Lung (tissue), 11 donors: ENCODE measurements at regions not wholly inside any gene's neighbourhood (a gene's known extent, or its start where the extent isn't known, plus 50 kb on each side); places are given as distances from the start of the nearest gene placed in this dataset.

Experiments used
- ATAC-seq: fragments of 200-7000 bp; cut with Tn5 transposase; one replicate; pipeline ENCODE4 v1.9.1; 2020; ENCODE audit warnings: moderate number of reproducible peaks; ENCODE audit not compliant: insufficient read depth, low FRiP score
- DNase-seq, 3 donors: peaks; one replicate each; pipeline ENCODE4 v3.0.0-alpha.2; 2013 to 2017
- H3K27ac ChIP-seq, 2 donors: one replicate each; pipeline ENCODE4 v1.5.1; 2013; ENCODE audit warnings: mild to moderate bottlenecking in 2 of 2, moderate library complexity in 2 of 2, control low read depth in 1 of 2, inconsistent platforms in 1 of 2, low read depth in 1 of 2, low read length in 1 of 2
- H3K27me3 ChIP-seq, 3 donors: one replicate each; pipeline ENCODE4 v1.5.1; 2013; ENCODE audit warnings: low read length in 2 of 3; ENCODE audit not compliant: control insufficient read depth in 3 of 3, insufficient read depth in 3 of 3
- H3K36me3 ChIP-seq, 4 donors: one replicate each; pipeline ENCODE4 v1.5.1; 2013; ENCODE audit warnings: low read length in 4 of 4, mild to moderate bottlenecking in 1 of 4, moderate library complexity in 1 of 4; ENCODE audit not compliant: control insufficient read depth in 4 of 4, insufficient read depth in 4 of 4
- H3K4me1 ChIP-seq, 5 donors: one replicate each; pipeline ENCODE4 v1.5.1; 2013; ENCODE audit warnings: low read length in 5 of 5, mild to moderate bottlenecking in 2 of 5, moderate library complexity in 1 of 5; ENCODE audit not compliant: control insufficient read depth in 5 of 5, insufficient read depth in 5 of 5
- H3K4me3 ChIP-seq: one replicate; pipeline ENCODE4 v1.5.1; 2013; ENCODE audit warnings: mild to moderate bottlenecking, control low read depth, moderate library complexity
- H3K9ac ChIP-seq, 2 donors: one replicate each; pipeline ENCODE4 v1.5.1; 2013; ENCODE audit warnings: low read length in 2 of 2, control low read depth in 1 of 2; ENCODE audit not compliant: insufficient read depth in 1 of 2
- H3K9me3 ChIP-seq, 4 donors: one replicate each; pipeline ENCODE4 v1.5.1; 2013; ENCODE audit warnings: low read length in 3 of 4, mild to moderate bottlenecking in 1 of 4, moderate library complexity in 1 of 4; ENCODE audit not compliant: control insufficient read depth in 4 of 4, insufficient read depth in 3 of 4
- CTCF ChIP-seq: IDR thresholded peaks from 2 replicates; pipeline ENCODE4 v1.5.1; 2012; ENCODE audit warnings: mild to moderate bottlenecking; ENCODE audit errors: control extremely low read depth, extremely low read depth
- WGBS, 2 donors: extraction: QIAGEN DNeasy Blood & Tissue Kit; methylation state at CpG; one replicate each; pipeline ENCODE4 v1.1.7; 2013; 5-methylcytosine and 5-hydroxymethylcytosine counted together
- donor health status: control.
- donor health status: control.
- donor health status: Bipolar disorder and iron deficiency.
- donor health status: healthy.
- donor health status: DM: yes; HTN: yes; CAD: no.

GRCh38 chr16:65455761-65456160, 333.9 kb upstream of the CDH11 start:
- 89 to 93% methylated on average over 4 of the region's 4 CpGs for WGBS, 2 donors
- ATAC-seq (no peak), DNase-seq (no peak)
- no peak overlapping the region for H3K4me3 ChIP-seq
- no peaks in the 10 kb centered on the region for H3K36me3 ChIP-seq
- TF ChIP-seq CTCF, result no peak
- H3K9ac ChIP-seq, result no peak overlapping the region
- H3K9me3 ChIP-seq, result no peaks in the 10 kb centered on the region
- no peak overlapping the region for H3K27ac ChIP-seq
- H3K4me1 ChIP-seq, result no peaks in the 10 kb centered on the region
- H3K27me3 ChIP-seq, result no peaks in the 10 kb centered on the region

GRCh38 chr16:65453646-65454045, 331.8 kb upstream of the CDH11 start:
- Histone ChIP-seq H3K9ac (no peak overlapping the region), H3K27me3 (no peaks in the 10 kb centered on the region), H3K4me3 (no peak overlapping the region), H3K27ac (no peak overlapping the region), H3K9me3 (peaks cover 0 to 3% (median under 1%) of the 10 kb centered on the region in 4 donors), H3K36me3 (no peaks in the 10 kb centered on the region), H3K4me1 (no peaks in the 10 kb centered on the region)
- WGBS, 2 donors, result 81 to 90% methylated on average over 2 of the region's 2 CpGs
- no peak for TF ChIP-seq CTCF
- ATAC-seq, result no peak
- no peak for DNase-seq

- DNase-seq (no peak), ATAC-seq (no peak)
- Histone ChIP-seq H3K27ac (no peak overlapping the region), H3K9ac (no peak overlapping the region), H3K27me3 (no peaks in the 10 kb centered on the region), H3K36me3 (no peaks in the 10 kb centered on the region), H3K9me3 (peaks cover 0 to 9% (median 3%) of the 10 kb centered on the region in 4 donors), H3K4me1 (peaks cover 0 to 6% (median 0%) of the 10 kb centered on the region in 5 donors), H3K4me3 (no peak overlapping the region)
- 90 to 100% methylated on average over 1 of the region's 1 CpG for WGBS, 2 donors
- TF ChIP-seq CTCF, result no peak
Measured at GRCh38 chr16:65449526-65449925, 327.7 kb upstream of the CDH11 start.

- H3K4me3 ChIP-seq, result no peak overlapping the region
- TF ChIP-seq CTCF, result no peak
- H3K4me1 ChIP-seq, result peaks cover 0 to 6% (median 0%) of the 10 kb centered on the region in 5 donors
- no peaks in the 10 kb centered on the region for H3K36me3 ChIP-seq
- no peak overlapping the region for H3K27ac ChIP-seq
- H3K27me3 ChIP-seq, result no peaks in the 10 kb centered on the region
- 86 to 90% methylated on average over 2 of the region's 2 CpGs for WGBS, 2 donors
- H3K9me3 ChIP-seq, result peaks cover 0 to 9% (median 3%) of the 10 kb centered on the region in 4 donors
- ATAC-seq, result no peak
- peak; percentile 14 to 57 (median 46) for DNase-seq
- H3K9ac ChIP-seq, result no peak overlapping the region
Measured at GRCh38 chr16:65446427-65446826, 324.6 kb upstream of the CDH11 start.
